ENCODE measurements at regions not wholly inside any gene's neighbourhood (a gene's known extent, or its start where the extent isn't known, plus 50 kb on each side); places are given as distances from the start of the nearest gene placed in this dataset.

DNA sequence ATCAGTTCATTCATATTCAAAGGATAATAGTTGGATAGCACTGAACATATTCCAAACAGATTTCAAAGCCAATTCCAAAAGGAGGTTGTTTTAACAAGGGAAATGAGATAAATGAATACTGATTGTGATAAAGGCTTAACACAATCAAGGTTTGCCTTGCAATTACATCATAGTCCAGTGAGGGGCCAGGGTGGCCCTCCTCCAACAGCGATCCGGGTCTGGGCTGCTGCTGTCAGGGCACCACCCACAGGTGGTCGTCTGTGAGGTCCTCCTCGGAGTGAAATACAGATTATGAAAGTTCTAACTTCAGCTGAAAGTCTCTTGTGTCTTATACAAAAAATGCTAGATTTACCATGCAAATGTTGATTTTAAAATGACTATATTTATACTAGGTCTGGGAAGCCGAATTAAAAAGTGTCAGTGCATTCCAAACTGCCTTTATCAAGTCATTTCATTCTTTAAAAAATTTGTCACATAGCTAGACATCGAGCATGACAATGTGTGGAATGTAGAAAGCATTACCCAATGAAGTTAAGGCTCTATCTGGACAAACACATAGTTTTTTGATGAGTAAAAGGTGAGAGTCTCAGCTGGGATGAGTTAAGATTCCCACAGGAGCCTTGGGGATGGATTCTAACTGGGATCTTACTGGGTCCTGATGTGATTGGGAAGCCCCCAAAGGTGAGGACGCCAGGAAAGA is 65.9 kb upstream of the SLC22A23 start:
- DNase-seq = no peak

- DNase-seq = no peak
Observed at GRCh38 chr6:3520281-3521230, 63.7 kb upstream of the SLC22A23 start.

DNA sequence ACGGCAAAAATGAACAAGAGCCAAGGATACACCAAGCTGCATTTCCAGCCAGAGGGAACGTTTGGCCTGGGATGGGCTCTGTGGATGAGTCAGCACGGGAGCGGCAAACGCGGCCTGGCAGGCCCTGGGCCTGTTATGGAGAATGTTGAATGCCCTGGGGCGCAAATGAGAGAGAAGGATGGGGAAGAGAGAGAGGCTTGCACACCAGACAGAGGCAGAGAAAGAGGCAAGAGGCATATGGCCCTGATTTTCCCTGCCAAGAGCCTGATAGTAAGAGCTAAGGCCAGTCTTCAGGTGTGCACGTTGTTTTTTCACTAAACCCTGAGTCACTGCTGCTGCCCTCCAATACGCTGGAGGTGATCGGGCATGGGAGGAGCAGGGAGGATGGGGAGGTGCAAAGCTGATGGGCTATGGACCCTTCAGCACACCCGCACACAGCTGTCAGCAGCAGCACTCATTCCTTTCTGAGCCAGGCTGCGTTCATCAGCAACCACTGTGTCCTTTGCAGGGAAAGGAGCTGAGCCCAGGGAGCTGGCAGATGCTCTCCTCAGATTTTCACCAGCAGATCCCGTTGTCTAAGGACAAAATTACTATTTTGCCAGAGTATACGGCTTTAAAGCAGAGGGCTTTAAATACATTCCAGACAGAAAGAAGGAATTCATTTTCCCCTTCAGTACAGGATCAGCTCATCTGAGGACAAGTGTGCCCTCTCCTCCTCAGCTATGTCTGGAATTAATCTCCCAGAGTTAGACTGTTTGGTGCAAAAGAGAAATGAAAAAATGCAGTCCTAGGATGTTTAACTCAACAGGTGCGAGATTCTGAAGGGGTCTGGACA is 61.7 kb upstream of the SLC22A23 start:
- no peak for DNase-seq

GRCh38 chr6:3517350-3517749 is 60.5 kb upstream of the SLC22A23 start:
- DNase-seq = no peak

DNA sequence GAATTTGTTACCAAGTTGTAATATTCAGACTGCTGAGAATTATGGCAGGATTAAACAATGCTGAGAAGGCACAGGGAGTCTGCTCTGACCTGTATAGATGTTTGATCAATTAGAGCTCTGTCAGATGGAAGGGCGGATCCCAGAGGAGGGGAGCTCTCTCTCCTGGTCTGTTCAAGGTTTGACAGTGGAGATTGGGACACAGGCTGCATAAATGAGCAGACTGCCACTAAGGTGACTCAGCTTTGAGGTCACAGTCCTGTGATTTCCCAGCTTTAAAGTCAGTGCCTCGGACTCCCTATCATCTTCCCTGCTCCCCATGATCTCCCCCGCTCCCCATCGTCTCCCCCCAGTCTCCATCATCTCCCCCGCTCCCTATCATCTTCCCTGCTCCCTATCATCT is 59.2 kb upstream of the SLC22A23 start:
- DNase-seq = no peak

- no peak for DNase-seq
Observed at GRCh38 chr6:3515669-3516068, 58.8 kb upstream of the SLC22A23 start.

DNA sequence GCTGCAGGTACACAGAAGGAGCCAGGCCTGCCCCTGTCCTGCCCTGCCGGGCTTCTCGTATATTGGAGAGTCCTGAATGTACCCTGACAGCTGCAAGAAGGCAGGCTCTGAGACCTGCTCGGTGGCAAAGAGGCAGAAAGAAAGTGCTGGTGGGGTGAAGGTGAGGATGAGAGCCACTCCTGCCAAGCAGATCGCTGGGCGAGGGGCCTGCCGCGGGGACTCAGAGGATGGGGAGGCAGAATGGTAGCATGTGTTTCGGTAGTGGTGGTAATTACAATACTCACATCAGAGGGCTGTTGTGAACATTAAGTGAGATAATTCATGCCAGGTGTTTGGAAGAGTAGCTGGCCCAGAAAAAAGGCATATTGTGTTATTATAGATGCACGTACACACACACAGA is 56.6 kb upstream of the SLC22A23 start:
- DNase-seq = no peak

DNA sequence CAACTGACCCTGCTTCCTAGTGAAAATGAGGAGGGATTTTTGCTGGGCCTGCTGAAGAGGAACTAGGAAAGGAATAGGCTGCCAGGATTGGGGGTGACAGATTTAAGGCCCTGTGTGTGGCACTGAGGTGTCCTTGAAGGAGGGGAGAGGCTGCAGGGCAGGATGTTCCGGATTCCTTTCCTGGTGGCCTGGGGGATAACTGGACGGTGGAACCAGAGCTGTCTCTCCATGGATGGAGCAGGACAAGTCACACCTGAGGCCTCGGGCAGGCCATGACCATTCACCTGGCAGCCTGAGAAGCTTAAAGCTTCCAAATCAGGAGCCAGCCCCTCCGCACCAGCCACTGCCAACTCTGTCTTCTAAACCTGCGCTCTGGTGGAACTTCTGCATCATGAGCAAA is 56.0 kb upstream of the SLC22A23 start:
- no peak for DNase-seq

DNA sequence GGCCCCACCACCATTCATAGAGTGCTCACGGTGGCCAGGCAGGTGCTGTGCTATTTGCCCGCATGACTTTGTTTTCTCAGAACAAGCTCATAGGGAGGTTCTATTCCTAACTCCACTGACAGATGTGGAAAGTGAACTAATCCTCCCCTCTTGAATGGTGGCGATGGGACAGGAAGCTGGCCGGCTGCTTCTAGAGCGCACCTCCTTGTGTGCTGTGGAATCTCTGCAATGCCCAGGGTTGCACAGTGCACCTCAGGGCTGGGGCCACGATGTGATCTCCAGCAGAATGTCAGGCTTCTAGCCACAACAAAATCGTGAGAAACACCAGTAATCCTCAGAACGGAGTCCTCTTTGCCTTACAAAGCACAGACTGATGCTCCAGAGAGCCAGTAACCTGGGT is 53.8 kb upstream of the SLC22A23 start:
- DNase-seq = no peak

- DNase-seq = no peak
Observed at GRCh38 chr6:3510178-3510577, 53.3 kb upstream of the SLC22A23 start.

DNA sequence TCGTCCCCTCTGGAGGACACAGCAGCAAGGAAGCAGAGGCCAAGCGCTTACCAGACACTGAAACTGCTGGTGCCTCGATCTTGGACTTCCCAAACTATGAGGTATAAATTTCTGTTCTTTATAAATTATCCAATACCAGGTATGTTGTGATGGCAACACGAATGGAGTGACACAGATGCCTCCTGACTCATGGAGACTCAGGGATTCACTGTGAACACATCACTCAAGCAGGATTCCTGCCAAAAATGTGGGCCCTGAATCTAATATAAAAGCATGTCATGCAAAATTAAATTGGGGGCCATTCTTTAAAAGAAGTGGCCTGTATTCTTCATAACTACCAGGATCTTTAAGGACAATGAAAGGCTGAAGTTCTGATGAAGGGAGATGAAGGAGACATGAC is 52.5 kb upstream of the SLC22A23 start:
- no peak for DNase-seq

DNA sequence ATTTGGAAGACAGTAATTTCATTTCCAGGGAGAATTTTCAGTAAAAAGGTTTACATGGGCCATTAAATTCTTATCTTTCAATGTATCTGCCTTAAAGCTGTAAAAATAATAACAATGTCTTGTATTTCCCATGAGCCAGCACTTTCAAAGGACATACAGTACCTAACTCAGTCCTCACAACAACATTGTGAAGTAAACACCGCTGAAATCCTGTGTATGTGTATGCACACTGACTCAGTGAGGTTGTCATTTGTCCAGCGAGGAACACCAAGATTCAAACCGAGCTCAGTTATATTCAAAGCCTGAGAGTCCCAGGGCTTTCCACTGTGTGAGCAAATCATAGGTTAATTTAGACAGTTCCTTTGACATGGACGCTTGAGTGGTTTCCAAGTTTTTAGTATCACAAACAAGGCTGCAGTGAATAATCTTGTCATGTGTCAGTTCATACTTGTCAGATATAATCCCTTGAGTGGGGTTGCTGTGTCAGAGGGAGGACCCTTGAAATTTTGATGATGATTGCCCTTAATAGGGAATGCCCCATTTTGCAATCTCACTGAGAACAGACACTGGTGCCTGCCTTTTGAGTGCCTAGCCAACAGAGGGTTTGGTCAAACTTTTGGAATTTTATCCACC is 50.0 kb upstream of the SLC22A23 start:
- no peak for DNase-seq
